NT2/D1 (cell line): ENCODE measurements at regions not wholly inside any gene's neighbourhood (a gene's known extent, or its start where the extent isn't known, plus 50 kb on each side); places are given as distances from the start of the nearest gene placed in this dataset.

Experiments used
- SUZ12 ChIP-seq: IDR thresholded peaks from 2 replicates; pipeline ENCODE4 v1.6.1; 2011; ENCODE audit not compliant: insufficient read length, insufficient read depth; ENCODE audit errors: extremely low read depth
- YY1 ChIP-seq: IDR thresholded peaks from 2 replicates; pipeline ENCODE4 v1.6.1; 2011; ENCODE audit not compliant: insufficient read length, insufficient read depth
- ZNF274 ChIP-seq: IDR thresholded peaks from 2 replicates; pipeline ENCODE4 v1.6.1; 2011; ENCODE audit warnings: mild to moderate bottlenecking, low read depth, low read length

- TF ChIP-seq YY1 (no peak), ZNF274 (no peak), SUZ12 (no peak)
Observed at GRCh38 chr6:121020656-121021055, 313.6 kb downstream of the TBC1D32 start.
